HG03175 (cell line): ENCODE measurements at regions not wholly inside any gene's neighbourhood (a gene's known extent, or its start where the extent isn't known, plus 50 kb on each side); places are given as distances from the start of the nearest gene placed in this dataset.

Experiments used
- ATAC-seq: cut with Tn5 transposase; IDR thresholded peaks from one replicate; pipeline ENCODE4 v1.9.1; 2021; ENCODE audit warnings: mild to moderate bottlenecking, moderate library complexity; ENCODE audit not compliant: unreplicated experiment

DNA sequence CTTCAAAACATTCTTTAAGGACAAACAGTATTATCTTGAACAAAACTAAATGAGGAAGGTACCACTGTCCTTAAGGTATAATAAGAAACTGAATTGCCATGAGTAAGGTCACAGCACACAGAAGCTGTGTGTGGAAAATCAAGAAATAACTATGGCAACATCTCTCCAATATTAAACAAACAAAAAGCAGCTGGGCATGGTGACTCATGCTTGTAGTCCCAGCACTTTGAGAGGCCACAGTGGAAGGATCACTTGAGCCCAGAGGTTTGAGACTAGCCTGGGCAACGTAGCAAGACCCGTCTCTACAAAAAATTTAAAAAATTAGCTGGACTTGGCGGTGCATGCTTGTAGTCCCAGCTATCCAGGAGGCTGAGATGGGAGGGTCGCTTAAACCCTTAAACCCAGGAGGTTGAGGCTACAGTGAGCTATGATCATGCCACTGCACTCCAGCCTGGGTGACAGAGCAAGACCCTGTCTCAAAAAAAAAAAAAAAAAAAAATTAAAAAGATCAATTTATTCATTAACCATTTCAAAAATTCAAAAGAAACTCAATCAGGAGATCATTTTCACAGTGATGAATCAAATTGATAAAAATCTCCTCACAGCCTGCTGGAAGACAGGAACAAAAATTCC, 195.4 kb downstream of the SKIDA1 start:
- no peak for ATAC-seq

DNA sequence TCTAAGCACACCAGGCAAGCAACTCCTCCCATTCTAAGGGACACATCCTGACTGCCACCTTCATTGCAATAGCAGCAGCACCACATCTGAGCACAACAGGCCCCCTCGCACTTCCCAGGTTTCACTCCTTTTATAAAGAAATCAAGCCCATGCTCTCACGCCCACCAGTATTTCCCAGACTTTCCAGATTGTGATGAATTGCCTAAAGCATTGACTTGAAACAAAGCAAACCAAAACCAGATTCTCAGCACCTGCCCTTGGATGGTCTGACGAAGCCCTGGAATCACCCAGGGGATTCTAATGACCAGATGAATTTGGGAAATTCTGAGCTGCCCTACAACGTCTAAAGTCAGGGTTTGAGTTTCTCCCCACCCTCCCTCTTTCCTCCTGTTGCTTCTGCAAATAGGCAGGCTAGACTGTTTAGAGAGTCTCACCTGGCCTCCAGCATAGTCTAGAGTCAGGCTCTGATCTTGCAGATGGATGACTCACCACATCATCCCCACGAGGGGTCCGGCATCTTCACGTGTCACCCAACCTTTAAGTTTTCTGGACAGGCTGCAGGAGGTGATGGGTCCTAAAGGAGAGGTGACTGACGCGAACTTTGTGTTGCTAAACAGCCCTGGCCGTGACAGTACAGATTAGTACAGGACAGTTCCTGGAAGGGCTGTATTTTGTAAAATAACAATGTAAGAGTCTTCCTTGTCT, 198.0 kb downstream of the SKIDA1 start:
- no peak for ATAC-seq

DNA sequence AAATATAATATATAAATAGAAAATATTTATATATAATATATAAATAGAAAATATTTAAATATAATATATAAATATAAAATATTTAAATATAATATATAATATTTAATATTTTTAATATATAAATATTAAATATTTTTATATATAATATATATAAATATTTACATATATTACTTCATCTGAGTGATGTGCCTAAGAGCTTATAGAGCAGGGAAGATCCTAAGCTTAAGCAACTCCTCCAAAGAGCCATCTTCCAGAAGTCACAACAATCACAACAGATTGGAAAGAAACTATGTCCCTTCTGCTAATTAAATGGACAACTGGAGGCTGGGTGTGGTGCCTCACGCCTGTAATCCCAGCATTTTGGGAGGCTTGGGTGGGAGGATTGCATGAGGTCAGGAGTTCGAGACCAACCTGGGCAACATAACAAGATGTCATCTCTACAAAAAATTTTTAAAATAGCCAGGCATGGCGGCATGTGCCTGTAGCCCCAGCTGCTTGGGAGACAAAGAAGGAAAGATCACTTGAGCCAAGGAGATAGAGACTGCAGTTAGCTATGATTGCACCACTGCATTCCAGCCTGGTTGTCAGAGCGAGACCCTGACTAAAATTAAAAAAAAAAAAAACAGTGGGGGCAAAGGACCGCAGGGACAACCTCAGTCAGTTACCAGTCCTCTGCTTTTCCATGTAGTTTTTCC, 198.7 kb downstream of the SKIDA1 start:
- ATAC-seq: no peak

DNA sequence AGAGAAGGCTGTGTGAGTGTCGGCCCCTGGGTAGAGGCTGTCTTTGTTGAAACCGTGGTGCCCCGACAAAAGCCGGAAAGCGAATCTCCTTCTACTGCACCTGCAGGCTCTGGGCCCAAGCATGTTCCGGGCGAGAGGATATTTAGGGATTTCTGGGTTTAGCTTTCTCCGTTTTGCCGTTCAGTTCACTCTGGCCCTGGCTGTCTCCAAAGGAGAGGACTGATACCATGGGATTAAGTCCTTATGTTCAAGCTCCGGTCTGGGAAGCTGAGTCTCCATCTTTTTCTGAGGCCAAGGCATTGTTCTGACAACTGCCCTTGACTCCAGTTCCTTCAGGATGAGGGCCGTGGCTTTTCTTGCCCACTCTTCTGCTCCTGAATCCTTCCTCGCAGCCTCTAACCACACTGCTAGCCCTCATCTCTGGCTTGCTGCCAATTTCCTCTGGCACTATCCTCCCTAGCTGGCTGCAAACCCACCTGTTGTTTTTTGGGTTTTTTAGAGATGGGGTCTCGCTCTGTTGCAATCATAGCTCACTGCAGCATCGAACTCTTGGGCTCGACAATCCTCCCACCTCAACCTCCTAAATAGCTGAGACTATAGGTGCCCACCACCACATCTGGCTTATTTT, 206.8 kb downstream of the SKIDA1 start:
- ATAC-seq: no peak

DNA sequence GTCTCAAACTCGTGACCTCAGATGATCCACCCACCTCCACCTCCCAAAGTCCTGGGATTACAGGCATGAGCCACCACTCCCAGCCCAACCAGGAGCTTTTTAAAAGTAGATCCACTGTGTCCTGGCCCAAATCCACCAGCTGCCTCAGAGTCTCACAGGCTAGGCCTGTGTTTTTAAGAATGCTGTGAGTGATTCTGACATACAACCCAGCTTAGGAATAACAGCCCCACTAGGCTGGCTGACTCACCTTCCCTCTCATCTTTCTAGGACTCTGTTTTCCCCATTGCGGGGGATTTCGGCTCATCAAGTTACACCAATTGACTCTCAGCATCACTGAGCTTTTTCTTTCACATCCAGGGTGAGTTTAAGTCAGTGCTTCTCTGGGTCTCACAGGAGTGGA, 207.6 kb downstream of the SKIDA1 start:
- ATAC-seq: no peak

DNA sequence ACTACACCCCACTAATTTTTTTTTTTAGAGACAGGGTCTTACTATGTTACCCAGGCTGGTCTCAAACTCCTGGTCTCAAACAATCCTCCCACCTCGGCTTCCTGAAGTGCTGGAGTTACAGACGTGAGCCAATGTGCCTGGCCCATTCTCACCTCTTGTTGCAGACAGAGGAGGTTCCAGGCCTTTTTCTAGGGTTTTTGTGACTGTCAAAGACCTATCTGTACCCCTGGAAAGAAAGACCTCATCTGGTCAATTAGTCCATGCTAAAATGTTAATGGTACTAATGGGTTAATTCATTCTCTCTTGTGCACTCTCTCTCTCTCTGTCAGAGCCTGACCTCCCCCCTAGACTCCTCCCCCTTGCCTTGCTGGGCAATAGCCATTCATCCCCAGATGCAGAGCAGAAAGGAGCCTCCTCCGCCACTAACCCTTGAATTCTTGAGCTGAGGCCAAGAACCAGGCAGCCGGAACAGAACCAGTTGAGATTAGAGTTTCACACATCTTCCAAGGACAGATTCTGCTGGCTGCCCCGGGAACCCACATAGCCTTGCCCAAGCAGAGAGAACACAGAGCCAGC, 209.7 kb downstream of the SKIDA1 start:
- no peak for ATAC-seq

DNA sequence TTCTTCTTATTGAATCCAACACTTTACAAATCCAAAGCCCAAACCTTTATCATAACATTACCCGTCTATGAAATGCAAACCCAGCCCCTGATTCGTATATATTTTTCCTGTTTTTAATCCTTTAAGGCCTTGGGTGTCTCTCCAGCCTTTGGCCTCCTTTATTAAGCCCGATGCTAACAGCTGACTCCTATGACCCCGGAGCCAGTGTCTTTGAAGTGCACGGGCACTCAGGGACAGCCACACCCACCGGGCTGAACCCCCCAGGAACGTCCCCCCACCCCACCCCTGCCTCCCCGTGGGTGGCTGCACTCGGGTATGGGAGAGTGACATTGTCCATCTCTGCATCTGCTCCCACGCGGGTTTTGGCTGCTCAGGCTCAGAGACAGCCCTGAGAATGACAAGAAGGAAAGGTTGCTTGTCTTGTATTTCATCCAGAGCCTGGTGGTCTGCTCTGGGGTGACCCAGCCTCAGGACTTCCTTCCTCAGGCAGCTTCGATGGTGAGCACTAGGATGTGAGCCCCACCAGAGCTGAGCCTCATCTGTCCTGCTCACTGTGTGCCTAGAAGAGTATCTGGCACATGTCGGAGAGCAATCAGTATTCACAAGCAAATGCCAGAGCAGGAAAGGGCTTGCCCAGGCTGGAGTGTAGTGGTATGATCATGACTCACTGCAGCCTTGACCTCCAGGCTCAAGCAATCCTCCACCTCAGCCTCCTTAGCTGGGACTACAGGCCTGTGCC, 210.4 kb downstream of the SKIDA1 start:
- no peak for ATAC-seq

DNA sequence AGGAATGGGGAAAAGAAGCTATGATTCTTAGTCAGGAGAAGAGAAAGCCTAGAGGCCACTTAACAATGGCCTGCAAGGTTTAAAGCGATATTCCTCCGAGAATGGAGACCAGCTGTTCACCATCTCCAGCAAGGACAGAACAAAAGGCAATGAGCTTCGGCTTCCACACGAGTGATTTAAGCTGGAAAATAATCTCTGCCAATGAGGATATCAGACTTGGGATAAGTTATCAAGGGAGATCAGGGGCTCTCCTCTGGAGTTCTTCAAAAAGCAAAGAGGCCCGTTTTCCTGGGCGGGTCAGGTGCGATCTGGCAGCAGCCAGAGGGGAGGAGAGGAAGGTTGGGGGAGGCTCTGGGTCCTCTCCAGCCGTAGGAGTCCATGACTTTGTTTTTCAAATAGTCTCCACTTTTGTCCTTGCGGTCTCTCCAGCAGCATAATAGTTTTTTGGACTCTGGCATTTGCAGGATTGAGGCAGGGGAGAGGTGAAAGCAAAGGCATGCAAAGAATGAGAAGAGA, 211.3 kb downstream of the SKIDA1 start:
- no peak for ATAC-seq

DNA sequence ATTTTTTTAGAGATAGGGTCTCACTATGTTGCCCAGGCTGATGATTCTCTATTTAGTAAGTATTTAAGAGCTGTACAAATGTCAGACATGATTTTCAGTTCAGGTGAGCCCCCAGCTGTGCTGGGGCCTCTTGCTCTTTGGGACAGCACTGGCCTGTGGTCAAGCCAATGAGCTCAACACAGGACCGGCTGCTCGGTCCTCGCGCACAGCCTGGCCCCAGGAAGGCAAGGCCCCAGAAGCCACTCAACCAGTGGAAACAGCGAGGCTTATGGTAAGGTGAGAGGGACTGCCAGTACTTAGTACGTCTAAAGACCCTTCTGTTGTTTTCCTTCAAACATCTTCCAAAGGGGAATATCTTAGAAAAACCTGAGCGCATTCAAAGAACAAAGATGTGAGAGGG, 211.8 kb downstream of the SKIDA1 start:
- no peak for ATAC-seq

DNA sequence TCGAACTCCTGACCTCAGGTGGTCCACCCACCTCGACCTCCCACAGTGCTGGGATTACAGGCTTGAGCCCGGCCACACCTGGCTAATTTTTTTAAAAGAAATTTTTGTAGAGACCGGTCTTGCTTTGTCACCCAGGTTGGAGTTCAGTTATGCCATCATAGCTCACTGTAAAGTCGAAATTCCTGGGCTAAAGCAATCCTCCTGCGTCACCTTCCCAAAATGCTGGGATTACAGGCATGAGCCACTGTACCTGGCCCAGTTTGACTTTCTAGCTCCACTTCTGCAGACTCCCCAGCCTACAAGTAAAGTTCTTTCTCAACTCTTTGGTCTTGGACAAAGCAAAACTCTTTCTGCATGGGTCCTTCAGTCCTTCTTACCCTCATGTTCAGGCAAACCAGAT, 214.1 kb downstream of the SKIDA1 start:
- ATAC-seq: no peak

DNA sequence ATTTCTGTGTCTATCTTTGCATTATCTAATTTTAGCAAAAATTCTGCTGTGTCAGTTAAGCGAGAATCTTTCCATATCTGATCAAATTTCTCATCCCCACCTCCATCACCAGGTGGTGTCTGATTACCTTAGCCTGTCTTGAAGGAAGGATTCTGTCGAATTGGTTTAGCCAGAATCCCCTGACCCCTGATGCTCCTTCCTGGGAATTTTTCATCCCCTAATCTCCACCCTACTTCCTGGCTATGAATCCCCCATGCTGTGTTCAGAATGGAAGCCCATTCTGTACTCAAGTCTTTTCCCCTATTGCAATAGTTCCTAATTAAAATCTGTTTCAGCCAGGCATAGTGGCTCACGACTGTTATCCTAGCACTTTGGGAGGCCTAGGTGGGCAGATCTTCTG, 216.1 kb downstream of the SKIDA1 start:
- ATAC-seq: no peak

DNA sequence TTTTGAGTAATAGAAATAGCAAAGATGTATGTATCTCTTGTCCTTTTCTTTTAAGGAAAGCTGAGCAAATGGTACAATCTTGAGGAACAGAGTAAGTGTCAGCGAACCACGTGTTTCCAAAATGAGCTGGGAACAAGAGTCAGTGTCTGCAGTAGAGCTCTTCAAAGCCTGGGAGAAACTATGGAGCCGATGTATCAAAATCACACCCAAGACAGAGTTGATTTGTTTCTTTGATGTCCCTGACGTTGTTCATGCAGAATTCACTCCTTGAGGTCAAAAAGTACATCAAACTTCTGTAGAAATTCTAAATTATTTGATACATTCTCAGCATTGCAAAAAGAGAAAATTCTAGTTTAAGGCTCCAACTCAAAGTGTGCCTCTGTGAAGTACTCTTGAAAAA, 216.5 kb downstream of the SKIDA1 start:
- no peak for ATAC-seq

DNA sequence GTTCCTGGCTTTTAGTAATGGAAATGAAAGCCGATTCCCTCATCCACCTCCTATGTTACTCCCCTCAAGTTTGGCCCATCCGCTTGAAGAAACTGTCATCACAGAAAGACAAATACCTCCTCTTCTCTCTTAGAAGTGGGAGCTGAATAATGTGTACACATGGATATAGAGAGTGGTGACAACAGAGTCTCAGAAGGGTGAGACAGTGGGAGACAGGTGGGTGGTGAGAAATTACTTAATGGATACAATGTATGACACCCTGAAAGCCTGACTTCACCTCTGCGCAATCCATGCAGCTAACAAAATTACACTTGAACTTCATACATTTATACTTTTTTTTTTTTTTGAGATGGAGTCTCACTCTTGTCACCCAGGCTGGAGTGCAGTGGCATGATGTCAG, 217.5 kb downstream of the SKIDA1 start:
- ATAC-seq: no peak

DNA sequence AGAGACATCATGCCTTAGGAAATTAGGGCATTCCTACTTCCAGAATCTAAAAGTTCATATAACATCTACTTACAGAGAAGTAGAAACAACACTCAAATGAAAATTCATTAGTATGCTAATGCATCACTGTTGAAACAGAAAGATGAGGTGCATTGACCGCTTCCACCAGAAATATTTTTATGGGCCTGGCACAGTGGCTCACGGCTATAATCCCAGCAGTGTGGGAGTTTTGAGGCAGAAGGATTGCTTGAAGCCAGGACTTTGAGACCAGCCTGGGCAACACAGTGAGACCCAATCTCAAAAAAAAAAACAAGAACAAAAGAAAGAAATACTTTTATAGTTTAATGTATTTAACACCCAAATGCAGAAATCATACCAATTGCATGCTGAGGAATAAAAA, 220.9 kb downstream of the SKIDA1 start:
- ATAC-seq: no peak

DNA sequence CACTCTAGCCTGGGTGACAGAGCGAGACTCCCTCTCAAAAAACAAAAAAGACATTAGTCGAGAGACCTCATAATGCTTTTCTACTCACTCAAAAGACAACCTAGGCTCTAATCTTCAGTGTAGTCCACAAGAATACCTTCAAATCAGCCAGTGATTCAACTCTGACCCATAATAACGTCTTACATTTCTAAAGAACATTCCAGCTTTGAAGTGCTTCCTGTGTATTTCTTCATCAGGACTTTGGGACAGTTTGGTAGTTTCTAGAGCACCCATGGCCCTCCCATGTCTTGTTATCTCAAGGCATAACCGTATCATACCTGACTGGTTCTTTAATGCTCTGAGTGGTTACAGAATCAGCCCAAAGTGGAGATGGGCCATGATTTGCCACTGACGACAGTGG, 221.3 kb downstream of the SKIDA1 start:
- ATAC-seq: no peak

DNA sequence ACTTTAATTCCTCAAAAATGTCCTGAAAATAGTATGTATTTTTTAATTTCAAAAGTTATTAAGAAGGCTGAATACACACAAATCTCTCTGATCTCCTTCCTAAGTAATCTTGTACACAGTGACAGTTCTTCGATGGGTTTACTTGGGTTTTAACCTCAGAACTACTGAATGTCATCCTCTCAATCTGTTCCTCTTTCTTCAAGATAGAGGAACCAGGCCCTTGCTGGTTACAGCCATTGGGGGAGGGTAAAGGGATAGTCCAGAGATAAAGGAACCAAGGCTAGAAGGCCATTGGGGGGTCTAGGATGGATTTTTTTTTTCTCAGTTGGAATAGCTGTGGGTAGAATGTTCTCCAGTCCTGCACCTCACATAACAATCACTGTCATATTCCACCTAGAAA, 224.9 kb downstream of the SKIDA1 start:
- ATAC-seq: no peak

DNA sequence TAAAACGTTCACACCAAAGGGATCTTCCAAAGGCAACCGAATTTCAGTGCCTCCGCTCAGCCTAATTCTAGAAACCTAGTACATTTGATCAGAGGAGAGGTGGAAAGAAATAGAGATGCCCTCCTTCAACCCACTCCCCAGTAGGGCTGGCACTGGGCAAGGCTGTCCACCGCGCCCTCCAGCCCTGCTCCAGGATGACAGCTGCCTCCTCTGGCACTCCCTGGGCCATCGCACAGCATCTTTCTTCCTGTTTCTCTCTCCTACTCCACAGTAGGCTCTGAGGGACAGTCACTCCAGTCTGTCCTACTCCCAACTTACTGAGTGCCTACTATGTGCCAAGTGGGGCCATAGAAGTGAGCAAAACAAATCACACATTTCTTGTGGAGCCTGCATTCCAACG, 226.2 kb downstream of the SKIDA1 start:
- no peak for ATAC-seq

DNA sequence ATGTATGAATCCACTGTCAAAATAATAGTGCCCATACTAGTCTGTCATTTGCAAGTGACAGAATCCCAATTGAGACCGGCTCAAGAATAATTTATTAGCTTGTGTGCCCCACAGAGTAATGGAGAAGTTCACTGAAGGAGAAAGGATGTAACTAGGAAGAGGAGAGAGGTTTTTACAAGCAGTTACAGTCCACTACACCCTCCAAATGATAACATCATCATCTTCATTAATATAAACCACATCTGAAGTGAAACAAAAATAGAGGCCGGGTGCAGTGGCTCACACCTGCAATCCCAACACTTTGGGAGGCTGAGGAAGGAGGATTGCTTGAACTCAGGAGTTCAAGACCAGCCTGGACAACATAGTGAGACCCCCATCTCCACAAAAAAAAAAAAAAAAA, 226.8 kb downstream of the SKIDA1 start:
- ATAC-seq: no peak

DNA sequence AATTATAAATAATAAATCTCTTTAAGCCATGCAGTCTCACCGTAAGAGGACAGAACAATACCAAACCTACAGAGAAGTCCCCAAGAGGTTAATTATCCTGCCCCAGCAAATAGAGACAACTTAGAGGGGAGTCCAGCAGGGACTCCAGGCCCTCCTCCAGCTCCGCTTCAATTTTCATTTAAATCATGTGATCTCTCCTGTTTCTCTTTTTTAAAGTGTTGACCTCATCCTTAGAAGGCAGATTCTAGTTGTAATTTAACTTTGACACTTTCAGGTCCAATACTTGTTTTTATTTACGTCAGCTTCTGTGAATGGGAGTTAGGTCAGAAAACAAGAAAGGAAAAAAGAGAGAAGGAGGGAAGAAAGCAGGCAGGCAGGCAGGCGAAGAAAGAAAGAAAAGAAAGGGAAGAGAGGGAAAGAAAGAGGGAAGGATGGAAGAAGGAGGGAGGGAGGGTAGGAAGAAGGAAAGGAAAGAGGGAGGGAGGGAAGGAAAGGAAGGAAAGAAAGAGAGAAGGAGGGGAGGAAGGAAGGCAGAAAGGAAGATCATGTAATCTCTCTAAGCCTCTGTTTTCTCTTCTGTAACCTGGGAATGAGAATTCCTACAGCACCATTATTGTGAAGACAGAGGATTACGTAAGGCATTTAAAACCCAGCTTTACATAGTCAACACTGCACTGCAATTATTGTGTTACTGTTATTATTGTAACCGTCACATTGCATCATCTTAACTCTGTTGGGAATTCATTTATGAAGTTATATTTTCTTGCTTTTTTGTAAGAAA, 227.7 kb downstream of the SKIDA1 start:
- no peak for ATAC-seq
